H9 (cell line): ENCODE measurements at regions not wholly inside any gene's neighbourhood (a gene's known extent, or its start where the extent isn't known, plus 50 kb on each side); places are given as distances from the start of the nearest gene placed in this dataset.

Experiments used
- DNase-seq: peaks from one replicate; pipeline ENCODE4 v3.0.0-alpha.2; 2017
- H2AFZ ChIP-seq: one replicate; pipeline ENCODE4 v1.6.1; 2013; ENCODE audit warnings: mild to moderate bottlenecking, low read length, control low read depth, moderate library complexity
- H2AK5ac ChIP-seq: 2 replicates; pipeline ENCODE4 v1.6.1; 2013; ENCODE audit warnings: low read length, control low read depth, mixed read lengths; ENCODE audit not compliant: insufficient read length
- H2BK120ac ChIP-seq: one replicate; pipeline ENCODE4 v1.6.1; 2013; ENCODE audit warnings: low read depth, mild to moderate bottlenecking, low read length, control low read depth, inconsistent platforms; ENCODE audit not compliant: poor library complexity, severe bottlenecking
- H2BK12ac ChIP-seq: 2 replicates; pipeline ENCODE4 v1.6.1; 2013; ENCODE audit warnings: low read length, control low read depth, mixed read lengths, low read depth; ENCODE audit not compliant: insufficient read length
- H2BK15ac ChIP-seq: 2 replicates; pipeline ENCODE4 v1.6.1; 2013; ENCODE audit warnings: low read depth, low read length, control low read depth
- H2BK20ac ChIP-seq: one replicate; pipeline ENCODE4 v1.6.1; 2013; ENCODE audit warnings: low read depth, mild to moderate bottlenecking, low read length, control low read depth, inconsistent platforms; ENCODE audit not compliant: poor library complexity, severe bottlenecking
- H2BK5ac ChIP-seq: 2 replicates; pipeline ENCODE4 v1.6.1; 2013; ENCODE audit warnings: low read length, control low read depth, mixed read lengths; ENCODE audit not compliant: insufficient read length
- H3K14ac ChIP-seq: 2 replicates; pipeline ENCODE4 v1.6.1; 2013; ENCODE audit warnings: low read length, control low read depth; ENCODE audit not compliant: insufficient read depth
- H3K18ac ChIP-seq: 2 replicates; pipeline ENCODE4 v1.6.1; 2013; ENCODE audit warnings: low read depth, mild to moderate bottlenecking, mixed read lengths, low read length, control low read depth; ENCODE audit not compliant: insufficient read length
- H3K23ac ChIP-seq: 2 replicates; pipeline ENCODE4 v1.6.1; 2013; ENCODE audit warnings: low read length, control low read depth, mixed read lengths, low read depth; ENCODE audit not compliant: insufficient read length
- H3K23me2 ChIP-seq: 2 replicates; pipeline ENCODE4 v1.6.1; 2013; ENCODE audit warnings: low read depth, mild to moderate bottlenecking, mixed read lengths, low read length, control low read depth; ENCODE audit not compliant: insufficient read length, poor library complexity, severe bottlenecking
- H3K27ac ChIP-seq: 2 replicates; pipeline ENCODE4 v1.5.1; 2013; ENCODE audit warnings: low read length, control low read depth, mixed read lengths, low read depth; ENCODE audit not compliant: insufficient read length
- H3K27me3 ChIP-seq: 2 replicates; pipeline ENCODE4 v1.6.1; 2013; ENCODE audit warnings: low read length, control low read depth, inconsistent platforms; ENCODE audit not compliant: insufficient read depth
- H3K4ac ChIP-seq: 2 replicates; pipeline ENCODE4 v1.6.1; 2013; ENCODE audit warnings: low read depth, mild to moderate bottlenecking, control low read depth, inconsistent platforms, low read length, moderate library complexity
- H3K4me1 ChIP-seq: 2 replicates; pipeline ENCODE4 v1.6.1; 2013; ENCODE audit warnings: low read length, control low read depth, inconsistent platforms; ENCODE audit not compliant: insufficient read depth
- H3K4me2 ChIP-seq: 2 replicates; pipeline ENCODE4 v1.6.1; 2013; ENCODE audit warnings: low read length, control low read depth, mixed read lengths; ENCODE audit not compliant: insufficient read length, insufficient read depth
- H3K56ac ChIP-seq: 2 replicates; pipeline ENCODE4 v1.6.1; 2013; ENCODE audit warnings: low read depth, mild to moderate bottlenecking, mixed read lengths, low read length, control low read depth; ENCODE audit not compliant: insufficient read length
- H3K79me1 ChIP-seq: 2 replicates; pipeline ENCODE4 v1.6.1; 2013; ENCODE audit warnings: low read depth, mild to moderate bottlenecking, moderate library complexity, low read length, control low read depth, inconsistent platforms; ENCODE audit not compliant: insufficient read depth, poor library complexity, severe bottlenecking
- H3K79me2 ChIP-seq: 2 replicates; pipeline ENCODE4 v1.6.1; 2013; ENCODE audit warnings: low read length, control low read depth, inconsistent platforms; ENCODE audit not compliant: insufficient read depth
- H3K9ac ChIP-seq: 2 replicates; pipeline ENCODE4 v1.6.1; 2013; ENCODE audit warnings: low read length, control low read depth, mixed read lengths; ENCODE audit not compliant: insufficient read length; ENCODE audit errors: extremely low read depth
- H3K9me3 ChIP-seq: one replicate; pipeline ENCODE4 v1.6.1; 2013; ENCODE audit warnings: low read depth, low read length, inconsistent platforms; ENCODE audit not compliant: control insufficient read depth
- H3T11ph ChIP-seq: one replicate; pipeline ENCODE4 v1.6.1; 2013; ENCODE audit warnings: mild to moderate bottlenecking, low read length, control low read depth, inconsistent platforms
- H4K20me1 ChIP-seq: one replicate; pipeline ENCODE4 v1.6.1; 2013; ENCODE audit not compliant: control insufficient read depth, insufficient read length, insufficient read depth
- H4K5ac ChIP-seq: 2 replicates; pipeline ENCODE4 v1.6.1; 2013; ENCODE audit warnings: low read depth, mild to moderate bottlenecking, mixed read lengths, low read length, control low read depth; ENCODE audit not compliant: insufficient read length
- H4K8ac ChIP-seq: replicated peaks from 2 replicates; pipeline ENCODE4 v1.6.1; 2013; ENCODE audit warnings: low read length, control low read depth, mixed read lengths, low read depth; ENCODE audit not compliant: insufficient read length
- H4K91ac ChIP-seq: 2 replicates; pipeline ENCODE4 v1.6.1; 2013; ENCODE audit warnings: low read depth, mild to moderate bottlenecking, moderate library complexity, mixed read lengths, low read length, control low read depth; ENCODE audit not compliant: insufficient read length
- H3K27ac Mint-ChIP-seq, 3 experiments: 2 replicates in 2 of 3; 3 replicates in 1 of 3; pipeline ENCODE4 v1.8.0; 2020 to 2021; ENCODE audit warnings: mixed read lengths in 3 of 3, mild to moderate bottlenecking in 1 of 3, moderate library complexity in 1 of 3
- H3K27me3 Mint-ChIP-seq: 2 replicates; pipeline ENCODE4 v1.8.0; 2021; ENCODE audit warnings: low read depth, mild to moderate bottlenecking, moderate library complexity, mixed read lengths
- H3K36me3 Mint-ChIP-seq, 3 experiments: 2 replicates in 2 of 3; 3 replicates in 1 of 3; pipeline ENCODE4 v1.8.0; 2020 to 2021; ENCODE audit warnings: low read depth in 3 of 3, mixed read lengths in 3 of 3; ENCODE audit not compliant: insufficient read depth in 1 of 3
- H3K4me1 Mint-ChIP-seq, 2 experiments: 2 replicates each; pipeline ENCODE4 v1.8.0; 2020; ENCODE audit warnings: mixed read lengths in 2 of 2
- H3K4me3 Mint-ChIP-seq, 2 experiments: 2 replicates in 1 of 2; 3 replicates in 1 of 2; pipeline ENCODE4 v1.8.0; 2020 to 2021; ENCODE audit warnings: mild to moderate bottlenecking in 2 of 2, mixed read lengths in 2 of 2, moderate library complexity in 1 of 2
- H3K9me3 Mint-ChIP-seq, 2 experiments: 2 replicates in 1 of 2; 3 replicates in 1 of 2; pipeline ENCODE4 v1.8.0; 2020; ENCODE audit warnings: mild to moderate bottlenecking in 2 of 2, mixed read lengths in 2 of 2, moderate library complexity in 1 of 2
- CTCF ChIP-seq: fragments of 200-600 bp; sonication (generic); conservative IDR thresholded peaks from 3 replicates; pipeline ENCODE4 v1.8.0; 2021; ENCODE audit warnings: antibody characterized with exemption, mild to moderate bottlenecking
- WGBS: extraction: QIAGEN DNeasy Blood & Tissue Kit; methylation state at CpG from one replicate; pipeline ENCODE4 v1.1.7; 2013; ENCODE audit warnings: missing lambda C conversion rate, low lambda C conversion rate, mixed read lengths; ENCODE audit not compliant: insufficient read length; ENCODE audit errors: extremely low coverage; 5-methylcytosine and 5-hydroxymethylcytosine counted together

GRCh38 chr4:102447413-102447812 lies 53.7 kb upstream of the NFKB1 start:
- H3K4me2 ChIP-seq: no peak overlapping the region
- H2BK120ac ChIP-seq: no peak overlapping the region
- no peak overlapping the region for H3K27ac ChIP-seq
- no peak overlapping the region for H2BK20ac ChIP-seq
- DNase-seq: no peak
- H3K9ac ChIP-seq: no peak overlapping the region
- H3K27ac Mint-ChIP-seq: no peak overlapping the region
- H3K56ac ChIP-seq: no peak overlapping the region
- H3K18ac ChIP-seq: no peak overlapping the region
- no peak overlapping the region for H3T11ph ChIP-seq
- no peaks in the 10 kb centered on the region for H3K23me2 ChIP-seq
- no peak overlapping the region for H2BK12ac ChIP-seq
- H3K23ac ChIP-seq: no peak overlapping the region
- no peak overlapping the region for H4K91ac ChIP-seq
- H3K4ac ChIP-seq: no peak overlapping the region
- H3K4me3 Mint-ChIP-seq: no peak overlapping the region
- H3K79me2 ChIP-seq: no peaks in the 10 kb centered on the region
- no peaks in the 10 kb centered on the region for H3K9me3 ChIP-seq
- no peak overlapping the region for H2BK5ac ChIP-seq
- no peak overlapping the region for H3K14ac ChIP-seq
- H3K9me3 Mint-ChIP-seq: no peaks in the 10 kb centered on the region; a peak in 1 of 5 replicates
- no peak overlapping the region for H4K8ac ChIP-seq
- no peaks in the 10 kb centered on the region for H3K4me1 ChIP-seq
- TF ChIP-seq CTCF: no peak
- H2AFZ ChIP-seq: no peak overlapping the region
- WGBS: no CpG with 5 or more reads among the region's 4 CpGs
- peaks cover 10 to 11% of the 10 kb centered on the region in 2 experiments for H3K4me1 Mint-ChIP-seq
- H2AK5ac ChIP-seq: no peak overlapping the region
- H4K5ac ChIP-seq: no peak overlapping the region
- no peaks in the 10 kb centered on the region; a peak in 1 of 7 replicates for H3K36me3 Mint-ChIP-seq
- no peaks in the 10 kb centered on the region for H4K20me1 ChIP-seq
- H2BK15ac ChIP-seq: no peak overlapping the region
- no peaks in the 10 kb centered on the region for H3K27me3 Mint-ChIP-seq
- no peaks in the 10 kb centered on the region for H3K27me3 ChIP-seq
- H3K79me1 ChIP-seq: no peaks in the 10 kb centered on the region
